Astrocyte (in vitro differentiated cells and primary cell): ENCODE measurements at regions not wholly inside any gene's neighbourhood (a gene's known extent, or its start where the extent isn't known, plus 50 kb on each side); places are given as distances from the start of the nearest gene placed in this dataset.

Experiments
- CTCF ChIP-seq: IDR thresholded peaks from 2 replicates; pipeline ENCODE4 v1.5.1; 2011; ENCODE audit warnings: low read depth, mild to moderate bottlenecking, inconsistent platforms, low read length, moderate library complexity; ENCODE audit not compliant: insufficient read depth
- EZH2 ChIP-seq: IDR thresholded peaks from 2 replicates; pipeline ENCODE4 v1.6.1; 2012; ENCODE audit warnings: mild to moderate bottlenecking, low read length, inconsistent platforms; ENCODE audit not compliant: insufficient read depth

- no peak for TF ChIP-seq CTCF
- TF ChIP-seq EZH2 = no peak
Observed at GRCh38 chr4:124939908-124940307, 227.4 kb upstream of the ANKRD50 start.
